Common myeloid progenitor, CD34-positive (primary cell): ENCODE measurements at regions not wholly inside any gene's neighbourhood (a gene's known extent, or its start where the extent isn't known, plus 50 kb on each side); places are given as distances from the start of the nearest gene placed in this dataset.

ENCODE experiments used
- CTCF ChIA-PET: fragments of 350-600 bp; sonication (Branson Sonifier 250); formaldehyde crosslinking; loops from one replicate; lab custom pipeline; 2021; ENCODE audit warnings: antibody characterized with exemption; lab: Charles Lee
- POLR2A ChIA-PET: fragments of 350-600 bp; sonication (Branson Sonifier 250); formaldehyde crosslinking; loops from one replicate; lab custom pipeline; 2021; ENCODE audit warnings: antibody characterized with exemption; lab: Charles Lee
- DNase-seq, 3 donors: peaks; one replicate each; pipeline versions ENCODE4 v3.0.0 to v3.0.0-alpha.2; 2013
- H3K27ac ChIP-seq, 2 experiments: 1 replicate in 1 of 2; 2 replicates in 1 of 2; pipeline ENCODE4 v1.7.0; 2013; ENCODE audit warnings: inconsistent platforms in 2 of 2, low read length in 2 of 2, mild to moderate bottlenecking in 2 of 2, low read depth in 1 of 2, moderate library complexity in 1 of 2; ENCODE audit not compliant: severe bottlenecking in 2 of 2, insufficient read depth in 1 of 2, poor library complexity in 1 of 2
- H3K27me3 ChIP-seq, 5 experiments: replicated peaks in 2 of 5; 1 replicate in 3 of 5; 2 replicates in 2 of 5; pipeline versions ENCODE4 v1.6.1 to v1.7.0; 2013; ENCODE audit warnings: low read length in 4 of 5, mild to moderate bottlenecking in 2 of 5, moderate library complexity in 2 of 5, inconsistent platforms in 1 of 5; ENCODE audit not compliant: insufficient read depth in 5 of 5, control insufficient read depth in 4 of 5
- H3K36me3 ChIP-seq, 4 experiments: 1 replicate in 2 of 4; 2 replicates in 2 of 4; pipeline versions ENCODE4 v1.6.1 to v1.7.0; 2013; ENCODE audit warnings: low read length in 3 of 4, control low read depth in 1 of 4, mild to moderate bottlenecking in 1 of 4; ENCODE audit not compliant: control insufficient read depth in 4 of 4, insufficient read depth in 4 of 4
- H3K4me1 ChIP-seq, 4 experiments: 1 replicate in 3 of 4; 2 replicates in 1 of 4; pipeline versions ENCODE4 v1.6.1 to v1.7.1; 2013; ENCODE audit warnings: low read length in 3 of 4, mild to moderate bottlenecking in 3 of 4, control low read depth in 1 of 4, inconsistent platforms in 1 of 4, moderate library complexity in 1 of 4; ENCODE audit not compliant: control insufficient read depth in 4 of 4, insufficient read depth in 4 of 4; ENCODE audit errors: control extremely low read depth in 1 of 4
- H3K4me3 ChIP-seq, 7 experiments: 1 replicate in 4 of 7; 2 replicates in 3 of 7; pipeline versions ENCODE4 v1.5.1 to v1.7.0; 2013; ENCODE audit warnings: mild to moderate bottlenecking in 7 of 7, low read length in 6 of 7, moderate library complexity in 6 of 7, inconsistent platforms in 2 of 7, low read depth in 2 of 7, control low read depth in 1 of 7; ENCODE audit not compliant: insufficient read depth in 4 of 7, control insufficient read depth in 1 of 7; ENCODE audit errors: extremely low read depth in 1 of 7
- H3K9me3 ChIP-seq, 5 experiments: 1 replicate in 4 of 5; 2 replicates in 1 of 5; pipeline versions ENCODE4 v1.6.1 to v1.7.1; 2013; ENCODE audit warnings: low read length in 4 of 5, mild to moderate bottlenecking in 2 of 5, inconsistent platforms in 1 of 5, low read depth in 1 of 5, moderate library complexity in 1 of 5; ENCODE audit not compliant: control insufficient read depth in 4 of 5, insufficient read depth in 2 of 5; ENCODE audit errors: control extremely low read depth in 1 of 5
- WGBS: methylation state at CpG from one replicate; pipeline ENCODE4 v1.1.5; 2013; ENCODE audit not compliant: insufficient coverage; 5-methylcytosine and 5-hydroxymethylcytosine counted together

- ChIA-PET POLR2A (interaction anchor here (0.7 to 1.7 kb wide), 2 partner anchors 56 to 58 kb away, joined by 4 read pairs; no protein-coding TSS in a partner anchor), CTCF (interaction anchor here (0.7 to 2.4 kb wide), 6 partner anchors 26 to 126 kb away, joined by 3 to 9 read pairs (median 4); no protein-coding TSS in a partner anchor)
- peaks cover 15 to 30% (median 22%) of the 10 kb centered on the region in 4 experiments for H3K4me1 ChIP-seq
- H3K9me3 ChIP-seq, result no peaks in the 10 kb centered on the region
- 17% methylated on average over 1 of the region's 5 CpGs for WGBS
- H3K4me3 ChIP-seq, result peak overlapping the region in 3 of 7 experiments; percentile 16 to 38 (median 26)
- H3K27ac ChIP-seq, result no peak overlapping the region
- H3K36me3 ChIP-seq, result no peaks in the 10 kb centered on the region
- DNase-seq, result peak; percentile 77 to 97 (median 95)
- no peaks in the 10 kb centered on the region for H3K27me3 ChIP-seq
Measured at GRCh38 chr12:45670346-45671065, 59.0 kb upstream of the ARID2 start.

GRCh38 chr12:45671254-45671653 lies 58.3 kb upstream of the ARID2 start:
- Histone ChIP-seq H3K36me3 (no peaks in the 10 kb centered on the region), H3K27ac (no peak overlapping the region), H3K9me3 (no peaks in the 10 kb centered on the region), H3K4me3 (peak overlapping the region in 1 of 7 experiments; percentile 16), H3K4me1 (peaks cover 15 to 30% (median 22%) of the 10 kb centered on the region in 4 experiments), H3K27me3 (no peaks in the 10 kb centered on the region)
- no CpG with 5 or more reads among the region's 3 CpGs for WGBS
- ChIA-PET CTCF (no interaction called here), POLR2A (interaction anchor here (1.7 kb wide), 1 partner anchor 57 kb away, joined by 4 read pairs; no protein-coding TSS in a partner anchor)
- no peak for DNase-seq

- ChIA-PET POLR2A (no interaction called here), CTCF (interaction anchor here (1.2 kb wide), 1 partner anchor 51 kb away, joined by 3 read pairs; no protein-coding TSS in a partner anchor)
- no peak overlapping the region for H3K4me3 ChIP-seq
- no peaks in the 10 kb centered on the region for H3K27me3 ChIP-seq
- 100% methylated on average over 1 of the region's 6 CpGs for WGBS
- DNase-seq, result no peak
- no peaks in the 10 kb centered on the region for H3K9me3 ChIP-seq
- no peaks in the 10 kb centered on the region for H3K36me3 ChIP-seq
- no peak overlapping the region for H3K27ac ChIP-seq
- H3K4me1 ChIP-seq, result peaks cover 11 to 19% (median 16%) of the 10 kb centered on the region in 4 experiments
Measured at GRCh38 chr12:45674181-45674977, 55.1 kb upstream of the ARID2 start.

GRCh38 chr12:45675534-45675933 lies 54.0 kb upstream of the ARID2 start:
- WGBS, result no CpG with 5 or more reads among the region's 2 CpGs
- H3K36me3 ChIP-seq, result no peaks in the 10 kb centered on the region
- no peaks in the 10 kb centered on the region for H3K9me3 ChIP-seq
- H3K4me1 ChIP-seq, result peaks cover 4 to 9% (median 6%) of the 10 kb centered on the region in 4 experiments
- CTCF ChIA-PET, result interaction anchor here (1.0 to 1.5 kb wide), 2 partner anchors 12 to 19 kb away, joined by 3 read pairs; no protein-coding TSS in a partner anchor
- no peaks in the 10 kb centered on the region for H3K27me3 ChIP-seq
- H3K4me3 ChIP-seq, result no peak overlapping the region
- H3K27ac ChIP-seq, result no peak overlapping the region
- POLR2A ChIA-PET, result no interaction called here
- DNase-seq, result no peak
